Suprapubic skin (tissue), 4 donors: ENCODE measurements at regions not wholly inside any gene's neighbourhood (a gene's known extent, or its start where the extent isn't known, plus 50 kb on each side); places are given as distances from the start of the nearest gene placed in this dataset.

ENCODE experiments used
- CTCF ChIP-seq, 2 donors: fragments of 200-600 bp in 1 of 2; fragments of 450-650 bp in 1 of 2; sonication (generic) in 1 of 2; IDR thresholded peaks; one replicate each; pipeline ENCODE4 v1.5.1; 2016 to 2019; ENCODE audit warnings: antibody characterized with exemption in 2 of 2, mild to moderate bottlenecking in 1 of 2, moderate library complexity in 1 of 2
- POLR2A ChIP-seq, 2 donors: fragments of 450-650 bp; IDR thresholded peaks; one replicate each; pipeline ENCODE4 v1.6.1; 2017; ENCODE audit warnings: antibody characterized with exemption in 2 of 2, mild to moderate bottlenecking in 2 of 2, moderate library complexity in 2 of 2
- POLR2AphosphoS5 ChIP-seq, 3 donors: sonication (generic); formaldehyde crosslinking; IDR thresholded peaks; one replicate each; pipeline ENCODE4 v1.6.1; 2017; ENCODE audit warnings: antibody characterized with exemption in 3 of 3

- TF ChIP-seq POLR2A (IDR thresholded peaks at IDR 0.05) (no peak), CTCF (IDR thresholded peaks at IDR 0.05) (no peak), POLR2AphosphoS5 (IDR thresholded peaks at IDR 0.05) (no peak)
Measured at GRCh38 chr11:92739491-92739890, 230.0 kb upstream of the MTNR1B start.
